ENCODE measurements at regions not wholly inside any gene's neighbourhood (a gene's known extent, or its start where the extent isn't known, plus 50 kb on each side); places are given as distances from the start of the nearest gene placed in this dataset.

DNA sequence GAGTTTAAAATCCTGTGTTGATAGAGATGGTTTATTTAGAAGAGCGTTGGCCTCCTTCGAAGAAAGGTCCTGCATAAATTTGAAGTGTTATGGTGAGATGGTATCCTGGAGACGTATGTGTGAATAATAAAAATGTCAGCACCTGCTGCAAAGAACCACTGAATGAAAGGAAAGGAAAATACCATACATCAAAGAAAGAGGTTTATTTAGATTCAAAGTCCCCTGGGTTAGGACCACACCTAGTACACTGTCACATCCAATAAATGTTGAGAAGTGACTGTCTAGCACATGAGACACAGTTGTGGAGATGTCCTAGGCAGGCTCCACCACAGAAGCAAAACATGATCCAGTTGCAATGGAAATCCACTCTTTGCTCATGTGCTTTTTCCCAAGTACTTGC is 214.7 kb downstream of the PAX1 start:
- TF ChIP-seq CTCF (optimal IDR thresholded peaks at IDR 0.05 in 1 of 3, IDR thresholded peaks at IDR 0.05 in 1 of 3, conservative IDR thresholded peaks at IDR 0.05 in 1 of 3; ENCODE audit: extremely low read depth in 1 of 3, insufficient read depth in 2 of 3, low read length in 3 of 3) (no peak), EZH2 (IDR thresholded peaks at IDR 0.05; ENCODE audit: low read length) (no peak)
